GM12892 (cell line): ENCODE measurements at regions not wholly inside any gene's neighbourhood (a gene's known extent, or its start where the extent isn't known, plus 50 kb on each side); places are given as distances from the start of the nearest gene placed in this dataset.

Experiments
- POLR2A ChIP-seq: IDR thresholded peaks from 2 replicates; pipeline ENCODE4 v1.6.1; 2011; ENCODE audit warnings: low read depth, low read length, control low read depth
- TAF1 ChIP-seq: IDR thresholded peaks from 2 replicates; pipeline ENCODE4 v1.6.1; 2011; ENCODE audit warnings: low read depth, mild to moderate bottlenecking, control low read depth, low read length, borderline replicate concordance

DNA sequence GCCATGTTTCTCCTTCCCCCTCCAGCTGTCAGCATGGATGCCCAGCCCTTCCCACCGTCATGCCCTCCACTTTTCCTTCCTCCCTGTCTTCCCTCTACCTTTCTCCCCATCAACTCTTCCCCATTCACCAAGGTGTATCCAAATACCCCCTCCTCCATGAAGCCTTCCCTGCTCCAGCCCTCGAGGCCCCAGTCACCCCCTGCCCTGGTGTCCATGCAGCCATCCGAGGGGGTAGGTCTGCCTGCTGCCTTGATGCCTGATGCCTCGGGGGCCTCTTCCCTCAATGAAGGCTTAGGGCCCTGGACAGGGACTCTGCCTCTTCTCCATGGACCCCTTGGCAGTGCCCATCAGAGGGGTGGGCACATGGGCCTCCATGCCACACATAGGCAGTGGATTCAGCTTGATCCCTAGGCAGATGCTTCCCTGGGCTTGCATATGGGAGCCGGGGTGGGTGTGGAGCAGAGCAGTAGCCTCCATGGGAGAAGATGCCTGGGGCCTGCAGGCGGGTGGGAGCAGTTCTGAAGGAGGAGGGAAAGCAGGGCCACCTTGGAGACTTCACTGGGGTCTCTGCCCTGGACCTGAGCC is 795.8 kb downstream of the BRD1 start:
- TF ChIP-seq POLR2A: no peak
- no peak for TF ChIP-seq TAF1
